Stimulated activated CD8-positive, alpha-beta memory T cell treated with anti-CD3 and anti-CD28 coated beads, Interleukin-2, amount 100 ng/mL, for 1 hour (primary cell): ENCODE measurements at regions not wholly inside any gene's neighbourhood (a gene's known extent, or its start where the extent isn't known, plus 50 kb on each side); places are given as distances from the start of the nearest gene placed in this dataset.

Experiments
- DNase-seq, 2 donors: peaks; one replicate each; pipeline ENCODE4 v3.0.0-alpha.2; 2020; ENCODE audit warnings: low read depth in 2 of 2

DNA sequence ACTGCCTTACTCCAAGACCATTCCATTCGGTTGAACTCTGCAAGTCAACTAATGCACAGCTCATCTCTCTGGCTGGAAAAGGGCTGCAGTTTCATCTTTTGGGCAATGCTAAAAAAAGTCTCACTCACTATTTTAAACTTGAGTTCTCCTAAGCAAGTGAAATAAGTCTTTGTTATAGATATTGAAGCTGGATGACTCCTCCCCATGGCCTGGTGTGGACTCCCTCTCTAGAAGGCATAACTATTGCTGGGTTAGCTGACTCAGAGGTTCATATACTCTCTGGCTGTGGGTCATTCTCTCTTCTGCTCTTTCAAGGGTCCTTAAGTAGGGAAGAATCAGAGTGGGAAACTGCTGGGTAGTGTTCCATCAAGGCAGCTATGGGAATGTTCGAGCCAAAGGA, 88.0 kb downstream of the XCL2 start:
- no peak for DNase-seq

GRCh38 chr1:168454211-168454815, 89.5 kb downstream of the XCL2 start:
- no peak for DNase-seq

GRCh38 chr1:168453056-168453455, 90.7 kb downstream of the XCL2 start:
- no peak for DNase-seq

- no peak for DNase-seq
Measured at GRCh38 chr1:168452329-168452728, 91.5 kb downstream of the XCL2 start.

GRCh38 chr1:168447871-168448270, 95.9 kb downstream of the XCL2 start:
- DNase-seq: no peak

- DNase-seq: no peak
Measured at GRCh38 chr1:168446081-168446480, 97.7 kb downstream of the XCL2 start.

- DNase-seq: no peak
Measured at GRCh38 chr1:168443899-168444298, 99.9 kb downstream of the XCL2 start.

DNA sequence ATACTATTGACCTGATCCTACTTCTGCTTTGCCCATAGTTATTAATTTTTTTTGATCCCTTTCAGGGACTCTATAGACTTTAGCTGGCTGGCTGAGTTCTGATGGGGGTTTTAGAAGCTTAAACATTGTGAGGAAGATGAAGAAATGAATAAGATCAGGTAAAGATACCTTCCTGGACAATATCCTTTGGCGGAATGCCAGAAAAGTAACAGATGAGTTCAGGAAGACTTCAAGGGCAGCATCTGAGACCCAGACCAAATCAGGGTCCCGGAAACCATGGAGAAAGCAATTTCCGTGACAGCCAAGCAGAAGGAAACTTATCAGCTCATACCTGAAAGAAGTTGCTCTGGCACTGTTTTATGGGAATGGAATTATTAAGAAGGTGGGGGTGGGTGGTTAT, 100.4 kb downstream of the XCL2 start:
- no peak for DNase-seq

DNA sequence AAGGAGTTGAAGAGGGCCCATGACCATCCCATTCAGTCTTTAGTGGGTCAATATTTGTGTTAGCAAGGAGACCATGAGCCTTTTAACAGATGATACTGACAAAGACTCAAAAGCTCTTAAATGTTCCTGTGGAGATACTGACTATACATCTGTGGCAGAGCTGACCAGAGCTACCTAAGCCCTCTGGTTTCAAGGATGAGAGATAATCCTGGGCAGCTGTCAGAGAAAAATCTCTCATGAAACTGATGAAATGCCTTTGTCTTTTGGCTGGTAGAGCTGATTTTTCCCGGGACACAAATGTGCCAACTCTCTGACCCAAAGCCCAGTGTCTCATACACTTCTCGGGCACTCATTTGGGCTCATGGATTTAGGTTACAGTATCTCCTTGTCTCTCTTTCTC, 100.9 kb downstream of the XCL2 start:
- DNase-seq: no peak

- DNase-seq: no peak
Measured at GRCh38 chr1:168441745-168442144, 102.1 kb downstream of the XCL2 start.

GRCh38 chr1:168439456-168440375, 104.1 kb downstream of the XCL2 start:
- DNase-seq: peak; percentile 60 to 70

DNA sequence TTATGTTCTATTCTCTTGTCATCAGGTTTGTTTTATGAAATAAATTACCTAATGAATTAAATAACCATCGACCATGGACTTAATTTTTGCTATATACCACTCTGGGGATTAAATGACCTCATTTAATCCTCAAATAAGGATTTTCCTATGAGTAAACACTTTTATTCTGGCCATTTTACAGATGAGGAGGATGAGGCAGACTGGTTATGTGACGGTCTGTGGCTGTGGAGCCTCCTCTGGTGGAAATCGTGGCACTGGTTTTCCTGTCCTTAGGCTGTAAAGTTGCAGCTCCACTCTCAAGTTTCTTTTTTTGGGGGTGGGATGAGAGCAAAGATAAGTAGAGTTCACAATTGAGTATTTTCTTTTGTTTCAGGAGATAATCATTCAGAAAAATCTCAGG, 105.2 kb downstream of the XCL2 start:
- DNase-seq: no peak

DNA sequence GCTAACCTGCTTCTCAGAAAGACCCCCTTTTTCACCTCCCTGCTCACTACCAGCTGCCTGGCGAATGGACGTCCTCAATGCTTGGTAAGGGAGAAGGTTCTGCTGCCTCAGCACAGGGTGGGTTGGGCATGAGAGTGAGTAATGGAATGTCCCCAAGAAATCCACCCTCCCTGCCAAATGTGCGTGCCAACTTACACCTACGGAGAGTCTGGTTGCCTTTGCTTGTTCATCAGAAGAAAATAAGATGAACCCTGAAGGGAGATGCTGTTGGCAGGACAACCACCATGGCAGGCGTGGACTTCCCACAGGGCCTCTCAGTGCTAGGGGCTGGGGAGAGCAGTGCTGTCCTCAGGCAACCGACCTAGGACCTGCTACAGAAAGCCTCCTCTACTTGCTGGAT, 106.0 kb downstream of the XCL2 start:
- DNase-seq: no peak

GRCh38 chr1:168435439-168435838, 108.4 kb downstream of the XCL2 start:
- no peak for DNase-seq

DNA sequence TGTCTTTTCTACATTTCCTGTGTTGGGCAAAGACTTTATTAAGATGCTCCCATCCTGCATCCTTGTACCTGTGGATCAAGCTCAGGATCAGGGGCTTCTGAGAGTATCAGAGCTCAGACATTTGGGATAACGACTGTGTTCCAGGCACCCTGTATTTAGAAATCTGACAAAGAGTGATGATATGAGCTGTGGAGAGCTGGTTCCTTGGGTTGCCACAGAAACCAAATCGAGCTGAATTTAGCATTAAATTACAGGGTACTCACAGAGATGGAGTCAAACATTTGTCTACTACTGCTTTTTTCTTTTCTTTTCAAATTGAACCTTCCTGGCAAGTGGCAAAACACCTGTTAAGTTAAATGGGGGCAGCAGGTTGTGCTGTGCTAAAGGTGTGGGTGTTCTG, 110.6 kb downstream of the XCL2 start:
- no peak for DNase-seq

GRCh38 chr1:168431882-168432281, 111.9 kb downstream of the XCL2 start:
- DNase-seq: no peak

GRCh38 chr1:168430321-168430720, 113.5 kb downstream of the XCL2 start:
- no peak for DNase-seq

GRCh38 chr1:168428063-168428731, 115.6 kb downstream of the XCL2 start:
- no peak for DNase-seq

DNA sequence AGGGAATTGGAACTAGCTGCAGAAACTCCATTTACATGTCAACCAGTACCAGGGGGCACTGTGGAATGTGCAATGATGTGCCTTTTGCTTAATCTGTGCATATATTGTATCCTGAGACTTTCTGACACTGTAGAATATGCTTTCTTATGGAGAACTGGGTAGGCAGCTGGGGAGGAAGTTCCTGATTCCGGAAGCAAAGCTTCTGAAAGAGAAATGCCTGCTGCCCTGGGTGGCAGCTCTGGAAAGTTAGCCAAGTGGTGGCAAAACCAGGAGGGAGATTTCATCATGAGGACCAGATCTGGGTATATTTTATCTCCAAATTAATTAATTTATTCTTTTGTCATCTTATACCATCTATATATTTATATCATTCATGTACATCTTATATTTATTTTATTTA, 116.7 kb downstream of the XCL2 start:
- DNase-seq: no peak

DNA sequence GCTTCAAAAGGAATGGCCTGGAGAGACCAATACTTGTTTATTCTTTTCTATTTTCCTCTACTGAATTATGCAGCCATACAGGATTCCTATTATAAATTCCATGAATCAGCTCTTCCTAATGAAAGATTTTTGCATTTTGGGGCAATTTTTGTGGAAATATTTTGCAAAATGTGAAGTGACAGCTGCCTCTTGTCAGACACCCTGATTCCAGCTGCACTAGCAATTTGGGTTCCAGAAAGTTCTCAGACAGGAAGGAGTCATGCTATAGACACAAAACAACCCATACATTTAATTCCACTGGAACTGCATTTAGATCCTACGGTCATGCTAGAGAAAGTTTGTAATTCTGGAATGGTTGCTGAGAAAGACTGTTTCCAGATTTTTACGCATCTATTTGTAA, 119.5 kb downstream of the XCL2 start:
- DNase-seq: no peak

DNA sequence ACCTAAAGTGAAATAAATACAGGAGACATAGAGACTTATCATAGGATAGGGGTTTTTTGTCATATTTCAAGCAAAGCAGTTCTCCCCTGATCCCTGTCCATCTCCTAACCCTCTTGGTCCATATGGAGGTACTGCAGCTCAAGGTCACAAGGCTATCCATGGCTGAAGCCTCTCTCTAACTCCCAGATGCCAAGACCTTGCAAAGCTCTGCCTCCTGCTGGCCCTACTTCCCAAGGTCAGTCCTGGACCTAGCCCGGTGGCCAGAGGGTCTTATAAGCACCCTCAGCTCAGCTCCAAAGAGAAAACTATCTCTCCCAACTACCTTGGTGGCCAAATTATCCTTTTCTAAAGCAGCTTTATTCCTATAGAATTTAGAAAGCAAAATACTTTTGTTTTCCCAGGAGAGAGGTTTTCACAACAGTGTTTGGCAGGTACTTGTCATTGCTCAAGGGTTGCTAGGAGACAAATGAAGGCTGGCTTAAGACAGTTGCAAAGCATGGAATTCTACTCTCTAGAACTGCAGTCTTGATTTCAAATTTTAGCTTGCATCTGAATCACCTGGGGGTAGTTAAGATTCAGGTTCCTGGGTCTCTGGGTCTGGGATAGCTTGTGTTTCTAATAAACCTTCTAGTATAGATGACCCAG, 121.5 kb downstream of the XCL2 start:
- DNase-seq: no peak

DNA sequence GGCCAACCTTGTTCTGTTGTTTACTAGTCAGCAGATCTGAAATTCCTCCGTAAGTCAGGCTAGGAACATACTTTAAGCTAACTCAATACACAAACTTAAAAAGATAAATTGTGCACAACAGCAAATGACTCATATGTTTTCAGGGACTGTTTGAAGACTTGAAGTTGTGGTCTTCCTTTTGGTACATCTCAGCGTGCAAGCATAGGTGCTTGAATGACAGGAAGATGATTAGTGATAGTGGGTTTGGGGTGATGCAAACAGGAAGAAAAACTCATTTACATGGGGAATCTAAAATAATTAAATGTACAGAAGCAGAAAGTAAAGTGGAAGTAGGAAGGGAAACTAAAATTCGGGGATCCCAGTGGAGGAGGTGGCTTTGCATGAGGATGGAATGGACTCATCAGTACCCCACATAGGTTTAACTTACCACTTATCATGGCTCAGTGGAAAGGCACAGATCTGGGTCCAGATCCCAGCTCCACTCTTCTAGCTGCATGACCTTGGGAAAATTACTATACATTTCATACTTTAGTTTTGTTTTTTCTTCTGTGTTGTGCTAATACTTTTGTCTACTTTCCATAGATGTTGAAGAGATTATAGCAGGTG, 122.3 kb downstream of the XCL2 start:
- no peak for DNase-seq
